ENCODE measurements at regions not wholly inside any gene's neighbourhood (a gene's known extent, or its start where the extent isn't known, plus 50 kb on each side); places are given as distances from the start of the nearest gene placed in this dataset.

GRCh38 chr2:59956981-59957380 is 596.5 kb downstream of the BCL11A start:
- RAD21 ChIA-PET (ENCODE audit: unreplicated experiment): no interaction called here
- TF ChIP-seq PML (IDR thresholded peaks at IDR 0.05; ENCODE audit: low read length) (no peak), PAX5 (IDR thresholded peaks at IDR 0.05; ENCODE audit: borderline replicate concordance, low read depth, low read length) (no peak), POLR2AphosphoS5 (IDR thresholded peaks at IDR 0.05; ENCODE audit: low read length) (no peak), NR2C1 (IDR thresholded peaks at IDR 0.05) (no peak), RELB (IDR thresholded peaks at IDR 0.05; ENCODE audit: low read depth) (no peak), MLLT1 (IDR thresholded peaks at IDR 0.05) (no peak), NFYB (IDR thresholded peaks at IDR 0.05; ENCODE audit: insufficient read depth, low read depth, low read length) (no peak), FOS (IDR thresholded peaks at IDR 0.05; ENCODE audit: borderline replicate concordance, extremely low read depth, insufficient read length) (no peak), E2F8 (IDR thresholded peaks at IDR 0.05; ENCODE audit: low read depth, partially characterized antibody) (no peak), SMAD5 (IDR thresholded peaks at IDR 0.05; ENCODE audit: low read depth) (no peak), NR2F1 (conservative IDR thresholded peaks at IDR 0.05) (no peak), SPI1 (IDR thresholded peaks at IDR 0.05; ENCODE audit: borderline replicate concordance, insufficient read depth, low read depth, low read length) (no peak), REST (IDR thresholded peaks at IDR 0.05; ENCODE audit: low read depth, low read length) (no peak), SREBF1 (IDR thresholded peaks at IDR 0.05; ENCODE audit: low read length) (no peak)

More at GRCh38 chr2:59956981-59957380, 596.5 kb downstream of the BCL11A start:
- no peak overlapping the region for H3K27ac ChIP-seq (ENCODE audit: control insufficient read depth, insufficient read depth)
- ChIA-PET SMC1A (ENCODE audit: uncharacterized antibody, unreplicated experiment) (no interaction called here), CTCF (no interaction called here), POLR2A (no interaction called here)
- no peaks in the 10 kb centered on the region for H3K36me3 ChIP-seq (ENCODE audit: control insufficient read depth in 2 of 2, insufficient read depth in 2 of 2, low read length in 1 of 2)
- 33% methylated on average over 4 of the region's 4 CpGs for WGBS (ENCODE audit: insufficient coverage, insufficient replicate concordance, low lambda C conversion rate, missing lambda C conversion rate)
- no peaks in the 10 kb centered on the region for H3K9me3 ChIP-seq (replicated peaks; ENCODE audit: control insufficient read depth, insufficient read depth, low read length)
- no peak overlapping the region for H3K4me3 ChIP-seq
- no peak for FAIRE-seq
- DNase-seq (ENCODE audit: low read depth, low spot score): no peak
- in situ Hi-C loops (cut with MboI): no loop called here
- no TSS peak for BruUV-seq (replicated peaks)
- H3K79me2 ChIP-seq (ENCODE audit: control insufficient read depth, insufficient read depth, low read length): no peaks in the 10 kb centered on the region
- no peak for ATAC-seq
- no peak overlapping the region for H3K9ac ChIP-seq (ENCODE audit: control insufficient read depth, insufficient read depth, low read length)
- H2AFZ ChIP-seq (ENCODE audit: control insufficient read depth, low read depth, low read length): no peak overlapping the region
- H4K20me1 ChIP-seq (ENCODE audit: control insufficient read depth, insufficient read depth): no peaks in the 10 kb centered on the region
- H3K27me3 ChIP-seq (replicated peaks in 1 of 2; ENCODE audit: control insufficient read depth in 2 of 2, insufficient read depth in 2 of 2, low read length in 1 of 2): no peaks in the 10 kb centered on the region
- H3K4me2 ChIP-seq (ENCODE audit: control insufficient read depth, insufficient read depth): no peak overlapping the region
- intact Hi-C loops (cut with micrococcal nuclease; ENCODE audit: unreplicated experiment): no loop called here
- no peaks in the 10 kb centered on the region for H3K4me1 ChIP-seq (ENCODE audit: control insufficient read depth, insufficient read depth, low read length)

Measured in GM12878 (cell line).